ENCODE measurements at regions not wholly inside any gene's neighbourhood (a gene's known extent, or its start where the extent isn't known, plus 50 kb on each side); places are given as distances from the start of the nearest gene placed in this dataset.

DNA sequence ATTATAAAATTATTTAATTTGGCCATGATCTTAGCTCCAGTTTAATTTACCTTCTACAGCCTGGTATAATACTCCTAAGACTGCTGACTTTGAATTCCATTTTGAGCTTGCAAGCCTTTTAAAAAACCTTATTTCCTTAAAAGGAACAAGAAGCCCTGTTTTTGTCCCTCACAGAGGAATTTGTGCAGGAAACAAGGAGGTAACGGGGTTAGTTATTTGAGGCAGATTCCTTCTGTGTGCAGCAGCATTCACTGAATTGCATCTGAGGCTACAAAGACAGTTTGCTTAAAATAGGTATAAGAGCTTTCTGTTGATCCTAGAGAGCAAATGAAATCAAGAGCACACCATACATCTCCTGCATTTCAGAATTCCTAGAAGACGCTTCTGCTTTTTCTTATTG is 403.3 kb upstream of the PRICKLE1 start:
- no peak overlapping the region for H3K4me2 ChIP-seq (ENCODE audit: insufficient read depth, low read length)
- TF ChIP-seq GATA2 (IDR thresholded peaks at IDR 0.05; ENCODE audit: insufficient read depth, insufficient read length, low read depth, low read length) (no peak), FOS (IDR thresholded peaks at IDR 0.05; ENCODE audit: borderline replicate concordance, insufficient read depth, low read length) (no peak), MYC (IDR thresholded peaks at IDR 0.05; ENCODE audit: low read depth, low read length) (no peak)
- intact Hi-C loops (cut with micrococcal nuclease) (no loop called here), dilution Hi-C loops (cut with MboI; ENCODE audit: extremely low pct_ligation_motif_present, low sequenced_read_pairs) (no loop called here)
- DNase-seq (ENCODE audit: low read depth, low spot score), result no peak
- no peak overlapping the region for H3K4me3 ChIP-seq (replicated peaks in 1 of 3; ENCODE audit: insufficient read depth in 1 of 3, low read depth in 1 of 3, low read length in 3 of 3)
- H2AFZ ChIP-seq (ENCODE audit: low read depth, low read length), result no peak overlapping the region
- H3K9me1 ChIP-seq (replicated peaks; ENCODE audit: control insufficient read depth, extremely low read depth, insufficient read depth, low read length), result no peaks in the 10 kb centered on the region
- H3K4me1 ChIP-seq (ENCODE audit: control insufficient read depth, extremely low read depth, insufficient read depth, low read length), result no peaks in the 10 kb centered on the region
- no peak overlapping the region for H3K9ac ChIP-seq (replicated peaks; ENCODE audit: extremely low read depth, insufficient read depth, low read length)
- POLR2A ChIA-PET, result no interaction called here
- FAIRE-seq, result no peak
- no TSS peak for BruUV-seq (replicated peaks)
- no peaks in the 10 kb centered on the region for H4K20me1 ChIP-seq (replicated peaks; ENCODE audit: control insufficient read depth, extremely low read depth, insufficient read depth, low read length)
- H3K79me2 ChIP-seq (ENCODE audit: control insufficient read depth, insufficient read depth, low read length), result no peaks in the 10 kb centered on the region
- H3K27me3 ChIP-seq (ENCODE audit: control insufficient read depth in 2 of 2, insufficient read depth in 2 of 2, low read length in 2 of 2), result no peaks in the 10 kb centered on the region
- H3K27ac ChIP-seq (ENCODE audit: insufficient read depth, low read depth, low read length), result no peak overlapping the region
- H3K36me3 ChIP-seq (ENCODE audit: control insufficient read depth in 2 of 2, extremely low read depth in 1 of 2, insufficient read depth in 2 of 2, low read length in 2 of 2), result no peaks in the 10 kb centered on the region
- CTCF ChIA-PET, result no interaction called here
- no peaks in the 10 kb centered on the region for H3K9me3 ChIP-seq (replicated peaks; ENCODE audit: control insufficient read depth, insufficient read depth, low read length)

DNA sequence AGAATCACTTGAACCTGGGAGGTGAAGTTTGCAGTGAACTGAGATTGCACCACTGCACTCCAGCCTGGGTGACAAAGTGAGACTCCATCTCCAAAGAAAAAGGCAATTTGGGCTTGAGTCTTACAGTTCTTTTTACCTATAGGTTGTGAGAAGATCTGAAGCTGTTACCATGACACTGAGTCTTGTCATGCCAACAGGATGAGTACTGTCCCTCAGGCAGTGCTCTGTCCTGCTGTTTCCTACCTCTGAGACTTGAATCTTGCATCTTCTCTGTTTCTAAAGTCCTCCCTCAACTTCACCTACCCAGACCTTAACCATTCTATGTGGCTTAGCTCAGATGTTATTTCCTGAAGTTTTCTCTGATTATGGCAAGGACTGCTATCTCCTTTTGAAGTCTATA is 400.8 kb upstream of the PRICKLE1 start:
- ChIA-PET CTCF (no interaction called here), POLR2A (no interaction called here)
- no peaks in the 10 kb centered on the region for H3K27me3 ChIP-seq (ENCODE audit: control insufficient read depth in 2 of 2, insufficient read depth in 2 of 2, low read length in 2 of 2)
- no peak overlapping the region for H3K4me3 ChIP-seq (replicated peaks in 1 of 3; ENCODE audit: insufficient read depth in 1 of 3, low read depth in 1 of 3, low read length in 3 of 3)
- H2AFZ ChIP-seq (ENCODE audit: low read depth, low read length), result no peak overlapping the region
- dilution Hi-C loops (cut with MboI; ENCODE audit: extremely low pct_ligation_motif_present, low sequenced_read_pairs) (no loop called here), intact Hi-C loops (cut with micrococcal nuclease) (no loop called here)
- no peaks in the 10 kb centered on the region for H3K36me3 ChIP-seq (ENCODE audit: control insufficient read depth in 2 of 2, extremely low read depth in 1 of 2, insufficient read depth in 2 of 2, low read length in 2 of 2)
- no peak overlapping the region for H3K9ac ChIP-seq (replicated peaks; ENCODE audit: extremely low read depth, insufficient read depth, low read length)
- DNase-seq (ENCODE audit: low read depth, low spot score) (no peak), FAIRE-seq (no peak)
- H3K4me2 ChIP-seq (ENCODE audit: insufficient read depth, low read length), result no peak overlapping the region
- H3K9me1 ChIP-seq (replicated peaks; ENCODE audit: control insufficient read depth, extremely low read depth, insufficient read depth, low read length), result no peaks in the 10 kb centered on the region
- H3K4me1 ChIP-seq (ENCODE audit: control insufficient read depth, extremely low read depth, insufficient read depth, low read length), result no peaks in the 10 kb centered on the region
- H3K9me3 ChIP-seq (replicated peaks; ENCODE audit: control insufficient read depth, insufficient read depth, low read length), result no peaks in the 10 kb centered on the region
- no peak overlapping the region for H3K27ac ChIP-seq (ENCODE audit: insufficient read depth, low read depth, low read length)
- H4K20me1 ChIP-seq (replicated peaks; ENCODE audit: control insufficient read depth, extremely low read depth, insufficient read depth, low read length), result no peaks in the 10 kb centered on the region
- no peak for TF ChIP-seq POLR2AphosphoS5 (IDR thresholded peaks at IDR 0.05; ENCODE audit: insufficient read depth, low read depth, low read length)
- TF ChIP-seq, protein P1, sequence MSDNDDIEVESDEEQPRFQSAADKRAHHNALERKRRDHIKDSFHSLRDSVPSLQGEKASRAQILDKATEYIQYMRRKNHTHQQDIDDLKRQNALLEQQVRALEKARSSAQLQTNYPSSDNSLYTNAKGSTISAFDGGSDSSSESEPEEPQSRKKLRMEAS (IDR thresholded peaks at IDR 0.05; ENCODE audit: insufficient read depth, insufficient read length), result no peak
- TF ChIP-seq POLR2A (IDR thresholded peaks at IDR 0.05; ENCODE audit: low read depth, low read length), result no peak
- no peak for TF ChIP-seq FOS (IDR thresholded peaks at IDR 0.05; ENCODE audit: borderline replicate concordance, insufficient read depth, low read length)
- TF ChIP-seq, protein P2, sequence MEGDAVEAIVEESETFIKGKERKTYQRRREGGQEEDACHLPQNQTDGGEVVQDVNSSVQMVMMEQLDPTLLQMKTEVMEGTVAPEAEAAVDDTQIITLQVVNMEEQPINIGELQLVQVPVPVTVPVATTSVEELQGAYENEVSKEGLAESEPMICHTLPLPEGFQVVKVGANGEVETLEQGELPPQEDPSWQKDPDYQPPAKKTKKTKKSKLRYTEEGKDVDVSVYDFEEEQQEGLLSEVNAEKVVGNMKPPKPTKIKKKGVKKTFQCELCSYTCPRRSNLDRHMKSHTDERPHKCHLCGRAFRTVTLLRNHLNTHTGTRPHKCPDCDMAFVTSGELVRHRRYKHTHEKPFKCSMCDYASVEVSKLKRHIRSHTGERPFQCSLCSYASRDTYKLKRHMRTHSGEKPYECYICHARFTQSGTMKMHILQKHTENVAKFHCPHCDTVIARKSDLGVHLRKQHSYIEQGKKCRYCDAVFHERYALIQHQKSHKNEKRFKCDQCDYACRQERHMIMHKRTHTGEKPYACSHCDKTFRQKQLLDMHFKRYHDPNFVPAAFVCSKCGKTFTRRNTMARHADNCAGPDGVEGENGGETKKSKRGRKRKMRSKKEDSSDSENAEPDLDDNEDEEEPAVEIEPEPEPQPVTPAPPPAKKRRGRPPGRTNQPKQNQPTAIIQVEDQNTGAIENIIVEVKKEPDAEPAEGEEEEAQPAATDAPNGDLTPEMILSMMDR (IDR thresholded peaks at IDR 0.05; ENCODE audit: extremely low read depth in 1 of 2, insufficient read depth in 1 of 2, low read depth in 1 of 2, low read length in 2 of 2), result no peak
- TF ChIP-seq EZH2 (IDR thresholded peaks at IDR 0.05; ENCODE audit: borderline replicate concordance, low read depth, low read length, severe bottlenecking), result no peak
- no peak for TF ChIP-seq JUN (IDR thresholded peaks at IDR 0.05; ENCODE audit: borderline replicate concordance, insufficient read depth, insufficient read length, low read depth)
- TF ChIP-seq MYC (IDR thresholded peaks at IDR 0.05; ENCODE audit: low read depth, low read length), result no peak
- no peak for TF ChIP-seq GATA2 (IDR thresholded peaks at IDR 0.05; ENCODE audit: insufficient read depth, insufficient read length, low read depth, low read length)
- no peaks in the 10 kb centered on the region for H3K79me2 ChIP-seq (ENCODE audit: control insufficient read depth, insufficient read depth, low read length)
- no TSS peak for BruUV-seq (replicated peaks)

All from endothelial cell of umbilical vein (primary cell).